ENCODE measurements at regions not wholly inside any gene's neighbourhood (a gene's known extent, or its start where the extent isn't known, plus 50 kb on each side); places are given as distances from the start of the nearest gene placed in this dataset.

DNA sequence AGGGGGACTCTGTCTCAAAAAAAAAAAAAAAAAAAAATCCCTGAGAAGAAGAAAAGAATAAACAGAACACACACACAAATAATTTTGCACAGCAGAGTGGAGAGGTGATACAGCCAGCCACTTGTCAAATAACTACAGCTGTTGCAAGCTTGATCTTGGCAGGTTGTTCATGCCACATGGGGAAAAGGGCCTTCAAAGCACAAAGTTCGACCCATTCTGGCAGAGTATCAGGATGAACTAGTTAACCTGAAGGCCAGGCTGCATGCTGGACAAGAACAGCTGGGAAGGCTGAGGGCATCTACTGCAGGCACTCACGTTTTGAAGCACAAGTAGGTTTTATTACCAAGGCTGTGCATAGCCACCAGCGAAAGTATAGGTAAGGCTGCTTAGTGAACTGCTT, 104.1 kb downstream of the KCTD15 start:
- no peak for DNase-seq (ENCODE audit: low spot score)

DNA sequence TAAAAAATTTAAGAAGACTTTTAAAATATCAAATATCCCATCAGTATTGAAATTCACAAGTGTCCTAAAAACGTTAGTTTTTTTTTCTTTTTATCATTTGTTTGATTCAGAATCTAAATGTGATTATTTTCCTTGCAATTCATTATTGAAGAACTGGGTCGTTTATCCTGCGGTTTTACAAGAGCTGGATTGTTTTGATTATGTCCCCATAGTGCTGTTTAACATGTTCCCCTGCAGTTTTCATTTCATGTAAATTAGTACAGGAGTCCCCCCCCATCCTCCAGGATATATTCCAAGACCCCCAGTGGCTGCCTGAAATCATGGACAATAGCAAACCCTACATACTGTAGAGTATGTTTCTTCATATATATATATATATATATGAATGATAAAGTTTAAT, 105.7 kb downstream of the KCTD15 start:
- no peak for DNase-seq (ENCODE audit: low spot score)

DNA sequence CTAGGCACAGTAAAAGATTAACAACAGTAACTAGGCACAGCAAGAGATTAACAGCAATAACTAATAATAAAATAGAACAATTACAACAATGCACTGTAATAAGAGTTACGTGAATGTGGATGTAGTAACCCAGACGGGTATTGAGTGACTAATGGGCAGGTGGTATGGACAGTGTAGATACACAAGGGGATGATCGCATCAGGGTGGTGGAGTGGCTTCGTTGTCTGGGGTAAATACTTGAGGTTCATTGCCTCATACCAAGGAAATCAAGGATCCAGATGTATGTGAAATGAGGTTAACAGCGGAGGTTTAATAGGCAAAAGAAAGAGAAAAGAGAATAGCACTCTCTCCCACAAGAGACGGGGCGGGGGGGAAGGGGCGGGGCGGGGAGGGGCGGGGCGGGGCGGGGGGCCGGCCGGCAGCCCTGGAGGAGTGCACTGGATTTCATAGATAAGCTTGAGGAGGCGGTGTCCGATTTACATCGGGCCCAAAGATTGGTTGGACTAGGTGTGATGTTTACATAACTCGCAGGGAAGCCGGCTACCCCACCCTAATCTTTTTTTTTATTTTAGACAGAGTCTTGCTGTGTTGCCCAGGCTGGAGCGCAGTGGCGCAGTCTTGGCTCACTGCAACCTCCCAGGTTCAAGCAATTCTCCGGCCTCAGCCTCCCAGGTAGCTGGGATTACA, 106.3 kb downstream of the KCTD15 start:
- DNase-seq (ENCODE audit: low spot score) = no peak

DNA sequence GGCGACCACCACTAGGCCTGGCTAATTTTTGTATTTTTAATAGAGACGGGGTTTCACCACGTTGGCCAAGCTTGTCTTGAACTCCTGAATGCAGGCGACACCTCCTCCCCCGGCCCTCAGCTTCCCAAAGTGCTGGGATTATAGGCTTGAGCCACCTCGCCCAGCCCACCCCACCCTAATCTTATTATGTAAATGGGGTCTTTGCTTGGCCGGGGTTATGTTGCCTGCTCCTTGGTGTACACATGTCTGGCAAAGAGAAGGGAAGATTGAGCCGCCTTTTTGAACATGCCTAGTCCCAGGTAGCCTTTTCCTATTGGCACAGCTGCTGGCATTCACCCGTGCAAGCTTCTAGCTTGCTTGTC, 106.8 kb downstream of the KCTD15 start:
- DNase-seq (ENCODE audit: low spot score) = no peak

DNA sequence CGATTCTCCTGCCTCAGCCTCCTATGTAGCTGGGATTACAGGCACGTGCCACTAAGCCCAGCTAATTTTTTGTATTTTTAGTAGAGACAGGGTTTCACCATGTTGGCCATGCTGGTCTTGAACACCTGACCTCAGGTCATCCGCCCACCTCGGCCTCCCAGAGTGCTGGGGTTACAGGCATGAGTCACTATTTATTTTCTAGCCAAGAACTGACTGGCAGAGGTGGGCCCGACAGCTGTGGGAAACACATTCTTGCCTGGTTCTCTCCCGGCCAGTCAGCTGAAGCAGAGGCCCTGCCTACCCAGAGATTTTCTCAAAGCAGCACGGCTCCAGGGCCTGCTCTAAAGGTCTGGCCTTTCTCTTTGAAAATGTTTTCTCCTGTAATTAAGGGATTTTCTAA, 108.0 kb downstream of the KCTD15 start:
- no peak for DNase-seq (ENCODE audit: low spot score)

DNA sequence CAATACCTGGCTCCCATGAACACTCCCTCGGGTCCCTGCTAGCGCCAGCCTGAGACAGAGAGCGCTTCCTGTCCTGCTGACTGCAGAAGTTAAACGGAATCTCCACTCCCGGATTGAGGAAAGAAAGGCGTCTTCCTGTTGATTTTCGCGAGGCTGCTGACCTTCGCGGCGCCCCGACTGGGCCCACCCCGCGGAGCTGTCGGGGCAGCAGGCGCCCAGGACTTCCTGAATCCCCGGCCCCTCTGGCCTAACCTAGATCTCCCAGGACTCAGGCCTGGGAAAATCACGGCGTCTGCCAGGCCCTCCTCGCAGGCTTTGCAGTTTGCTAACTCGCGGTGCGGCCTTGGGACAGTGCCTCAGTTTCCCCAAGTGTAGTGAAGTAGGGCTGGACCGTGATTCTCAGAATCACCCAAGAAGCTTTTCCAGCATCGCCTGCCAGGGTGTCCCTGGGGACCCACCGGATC, 108.8 kb downstream of the KCTD15 start:
- no peak for DNase-seq (ENCODE audit: low spot score)

DNA sequence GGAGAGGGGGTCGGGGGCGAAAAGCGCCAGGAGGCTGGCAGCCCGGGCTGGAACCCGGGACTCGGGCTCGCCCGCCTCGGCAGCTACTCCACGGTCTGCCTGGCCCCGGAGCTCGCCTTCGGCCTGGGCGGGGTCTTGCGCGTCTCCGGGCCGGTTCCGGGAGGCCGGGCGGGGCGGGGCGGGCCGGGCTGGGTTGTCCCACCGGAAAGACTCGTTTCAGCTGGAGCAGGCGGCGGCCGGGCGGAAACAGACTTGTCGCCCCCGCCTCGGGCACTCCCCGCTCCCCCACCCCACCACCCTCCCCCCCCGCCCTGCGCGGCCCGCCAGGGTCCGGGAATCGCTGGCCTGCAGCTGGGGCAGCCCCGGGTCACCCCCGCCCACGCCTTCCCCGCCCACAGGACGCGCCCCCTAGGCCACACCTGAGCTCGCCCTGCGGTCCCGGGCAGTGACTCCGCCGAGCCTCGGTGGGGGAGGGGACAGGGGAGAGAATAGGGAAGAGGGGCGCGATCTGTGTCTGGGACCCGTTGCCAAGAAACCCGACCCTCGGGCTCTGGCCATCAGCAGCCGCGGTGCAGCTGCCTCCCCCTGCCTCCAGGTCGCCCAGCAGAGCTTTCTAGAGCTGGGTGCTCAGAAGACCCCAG, 109.4 kb downstream of the KCTD15 start:
- no peak for DNase-seq (ENCODE audit: low spot score)

DNA sequence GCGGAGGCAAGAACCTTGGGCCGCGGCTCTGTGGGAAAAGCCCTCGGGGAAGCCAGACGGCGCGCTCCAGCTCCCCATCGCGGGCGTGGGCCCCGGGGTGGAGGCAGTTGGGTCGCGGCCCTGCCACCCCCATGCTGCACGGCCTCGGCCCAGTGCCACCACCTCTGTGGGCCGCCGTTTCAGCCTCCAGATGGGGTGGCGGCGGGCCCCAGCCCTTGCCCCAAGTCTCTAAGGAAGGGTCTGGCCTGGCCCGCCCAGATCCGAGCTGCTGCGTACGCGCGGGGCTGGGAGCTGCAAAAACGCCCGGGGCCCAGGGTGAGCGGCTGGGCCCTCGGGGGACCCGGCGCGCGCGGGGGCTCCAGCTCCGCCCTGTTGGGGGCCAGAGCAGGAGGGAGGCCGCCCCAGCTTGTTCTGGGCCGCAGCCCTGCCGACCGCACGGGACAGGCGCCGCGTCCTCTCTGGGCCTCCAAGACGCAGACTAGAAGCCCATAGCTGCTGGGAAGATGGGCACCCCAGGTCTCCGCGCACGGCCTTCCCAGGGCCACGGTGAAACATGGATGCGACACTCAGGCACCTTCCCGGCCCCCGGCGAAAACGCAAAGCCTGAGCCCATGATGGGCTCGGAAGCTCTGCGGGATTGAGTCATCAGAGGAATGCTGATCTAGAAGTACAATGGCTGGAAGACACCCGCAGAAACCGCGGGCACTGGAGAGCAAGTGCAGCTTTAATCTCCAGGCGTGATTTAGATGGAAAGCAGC, 110.1 kb downstream of the KCTD15 start:
- no peak for DNase-seq (ENCODE audit: low spot score)

DNA sequence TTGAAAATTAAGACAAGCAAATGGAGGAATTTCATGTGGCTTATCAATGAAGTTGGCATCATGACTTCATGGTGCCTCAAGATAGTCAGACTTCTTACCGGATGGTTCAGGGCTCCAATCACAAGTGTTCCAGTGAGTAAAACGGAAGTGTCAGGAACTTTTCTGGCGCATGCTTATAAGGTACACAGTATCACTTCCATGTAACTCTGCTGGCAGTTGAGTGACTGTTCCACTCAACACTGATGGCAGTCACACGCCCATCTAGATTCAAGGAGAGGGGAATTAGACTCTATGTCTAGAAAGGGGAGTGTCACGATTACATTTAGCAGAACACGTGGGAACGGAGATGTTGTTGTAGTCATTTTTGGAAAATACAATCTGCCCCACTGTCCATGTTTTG, 114.3 kb downstream of the KCTD15 start:
- DNase-seq (ENCODE audit: low spot score) = no peak

DNA sequence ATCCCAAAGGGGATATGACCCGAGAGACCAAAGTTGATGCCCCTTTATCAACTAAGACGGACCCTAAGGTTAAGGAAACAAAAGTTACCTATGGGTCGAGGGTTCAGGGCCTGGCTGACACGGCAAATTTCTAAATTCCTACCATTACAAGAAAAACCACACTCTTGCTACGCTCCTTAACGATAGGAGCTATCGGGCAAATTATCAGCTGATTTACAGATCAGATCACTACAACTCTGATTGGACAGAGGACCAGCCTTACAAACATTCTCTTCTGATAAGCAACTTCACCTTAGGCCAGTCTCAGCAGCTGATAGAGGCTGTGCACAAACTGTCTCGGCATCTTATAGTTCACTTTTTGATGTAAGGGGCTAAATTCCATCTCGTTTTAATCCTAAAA, 117.9 kb downstream of the KCTD15 start:
- no peak for DNase-seq (ENCODE audit: low spot score)

DNA sequence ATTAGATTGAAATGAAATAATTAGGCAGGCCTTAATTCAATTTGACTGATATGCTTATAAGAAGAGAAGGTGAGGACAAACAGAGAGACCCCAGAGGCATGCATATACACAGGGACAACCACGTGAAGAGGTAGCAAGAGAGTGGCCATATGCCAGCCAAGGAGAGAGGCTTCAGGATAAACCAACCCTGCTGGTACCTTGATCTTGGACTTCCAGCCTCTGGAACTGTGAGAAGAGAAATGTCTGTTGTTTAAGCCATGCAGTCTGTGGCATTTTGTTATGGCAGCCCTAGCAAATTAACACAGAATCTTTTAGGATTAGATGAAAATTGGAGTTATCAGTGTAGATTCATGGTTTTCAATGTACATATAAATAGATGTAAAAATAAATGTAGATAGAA, 120.1 kb downstream of the KCTD15 start:
- no peak for DNase-seq (ENCODE audit: low spot score)

DNA sequence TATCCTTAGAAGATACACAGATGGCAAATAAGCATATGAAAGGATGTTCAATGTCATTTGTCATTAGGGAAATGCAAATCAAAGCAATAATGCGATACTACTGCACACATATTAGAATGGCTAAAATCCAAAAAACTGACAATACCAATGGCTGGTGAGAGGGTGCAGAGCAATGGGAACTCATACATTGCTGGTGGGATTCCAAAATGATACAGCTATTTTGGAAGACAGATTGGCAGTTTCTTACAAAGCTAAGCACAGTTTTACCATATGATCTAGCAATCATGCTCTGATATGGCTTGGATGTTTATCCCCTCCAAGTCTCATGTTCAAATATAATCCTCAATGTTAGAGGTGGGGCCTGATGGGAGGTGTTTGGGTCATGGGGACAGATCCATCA, 122.6 kb downstream of the KCTD15 start:
- no peak for DNase-seq (ENCODE audit: low spot score)

DNA sequence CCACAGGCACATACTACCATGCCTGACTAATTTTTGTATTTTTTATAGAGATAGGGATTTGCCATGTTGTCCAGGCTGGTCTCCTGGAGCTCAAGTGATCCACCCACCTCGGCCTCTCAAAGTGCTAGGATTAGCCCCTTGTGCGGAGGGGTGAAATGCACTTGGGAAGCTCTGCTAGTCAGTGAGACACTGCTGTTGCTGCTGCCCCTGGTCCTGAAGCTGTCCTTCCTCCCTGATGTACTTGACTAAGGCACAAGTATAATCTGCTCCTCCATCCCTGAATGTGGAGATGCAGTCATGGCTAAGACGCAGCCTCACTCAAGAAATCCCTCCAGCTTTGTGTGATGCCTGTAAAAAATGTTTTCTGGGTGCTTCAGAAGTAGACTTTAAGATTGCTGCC, 124.5 kb downstream of the KCTD15 start:
- DNase-seq (ENCODE audit: low spot score) = no peak

DNA sequence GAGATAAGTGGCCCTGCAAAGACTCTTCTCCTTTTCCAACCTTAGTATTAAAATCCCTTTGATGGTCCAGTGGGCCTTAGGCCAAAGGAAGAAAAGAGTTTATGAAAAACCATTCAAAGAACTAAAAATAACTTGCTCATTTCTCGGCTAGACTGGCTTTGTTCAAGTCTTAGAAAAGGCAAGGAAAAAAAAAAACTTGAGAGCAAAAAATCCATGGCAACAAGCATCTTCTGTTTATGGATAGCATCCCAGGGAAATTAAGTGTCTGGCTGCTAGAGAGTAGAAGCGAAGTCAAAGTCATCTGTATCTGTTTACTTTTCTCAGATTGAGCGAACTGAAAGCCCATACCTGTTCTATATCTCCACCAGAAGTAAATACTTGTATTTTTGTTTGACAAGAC, 129.6 kb downstream of the KCTD15 start:
- DNase-seq (ENCODE audit: low spot score) = no peak

DNA sequence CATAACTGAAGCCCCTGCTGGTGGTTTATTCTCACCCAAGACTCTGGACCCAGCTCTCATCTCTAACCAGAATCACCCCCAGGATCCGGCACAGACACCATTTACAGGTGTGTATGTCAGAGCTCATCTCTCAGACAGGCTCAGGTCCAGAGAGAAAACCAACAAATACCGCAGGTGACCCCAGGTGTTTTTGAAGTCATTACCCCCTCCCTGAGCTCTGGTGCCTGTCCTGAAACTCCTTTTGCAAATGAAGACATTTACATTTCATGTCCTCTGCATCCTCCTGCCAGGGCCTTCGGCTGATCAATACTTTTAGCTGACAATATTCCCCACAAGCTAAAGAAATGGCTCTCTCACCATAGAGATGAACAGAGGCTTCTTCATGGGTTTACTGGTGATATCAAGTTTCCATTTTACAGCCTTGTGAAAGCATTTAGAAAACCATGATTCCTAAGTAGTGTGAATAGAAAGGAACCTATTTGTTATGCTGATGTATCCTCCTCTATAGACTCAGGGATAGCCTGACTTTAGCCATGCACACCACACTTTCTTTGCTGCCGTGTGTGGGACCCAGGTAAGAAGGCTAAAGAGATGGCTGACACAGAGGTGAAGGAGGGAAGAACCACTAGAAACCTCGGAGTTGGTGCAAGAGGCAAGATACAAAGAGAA, 131.3 kb downstream of the KCTD15 start:
- DNase-seq (ENCODE audit: low spot score) = no peak

DNA sequence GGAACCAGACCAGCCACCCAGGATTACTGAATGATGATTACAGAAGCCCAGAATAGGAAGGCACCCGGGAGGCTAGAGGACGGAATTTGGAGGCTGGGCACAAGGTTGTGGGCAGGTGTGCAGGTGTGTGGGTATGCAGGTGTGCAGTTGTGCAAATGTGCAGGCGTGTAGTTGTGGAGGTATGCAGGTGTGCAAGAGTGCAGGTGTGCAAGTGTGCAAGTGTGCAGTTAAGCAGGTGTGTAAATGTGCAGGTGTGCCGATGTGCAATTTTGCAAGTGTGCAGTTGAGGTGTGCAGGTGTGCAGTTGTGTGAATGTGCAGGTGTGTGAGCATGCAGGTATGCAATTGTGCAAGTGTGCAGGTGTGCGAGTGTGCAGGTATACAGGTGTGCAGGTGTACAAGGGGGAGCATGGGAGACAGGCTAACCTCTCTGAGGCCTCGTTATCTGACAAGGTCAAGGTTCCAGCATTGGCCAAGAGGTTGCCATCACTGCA, 131.8 kb downstream of the KCTD15 start:
- no peak for DNase-seq (ENCODE audit: low spot score)

DNA sequence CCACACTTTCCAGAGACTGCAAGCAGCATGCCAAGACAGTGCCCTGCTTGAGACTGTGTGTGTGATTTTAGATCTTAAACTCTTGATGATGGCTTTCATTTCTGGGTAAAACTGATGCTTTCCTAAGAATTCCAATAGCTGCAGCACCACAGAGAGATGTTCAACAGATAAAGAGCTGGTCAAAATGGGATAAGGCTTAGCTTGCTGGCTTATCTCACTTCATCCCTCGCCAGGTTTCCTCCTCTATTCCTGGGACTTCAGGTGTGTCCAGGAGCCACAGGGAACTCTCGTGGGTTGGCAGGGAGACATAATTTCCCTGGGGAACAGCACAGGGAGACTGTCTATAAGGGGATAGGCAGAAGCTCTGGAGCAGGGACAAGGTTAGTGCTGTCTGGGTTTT, 137.3 kb downstream of the KCTD15 start:
- DNase-seq (ENCODE audit: low spot score) = no peak

DNA sequence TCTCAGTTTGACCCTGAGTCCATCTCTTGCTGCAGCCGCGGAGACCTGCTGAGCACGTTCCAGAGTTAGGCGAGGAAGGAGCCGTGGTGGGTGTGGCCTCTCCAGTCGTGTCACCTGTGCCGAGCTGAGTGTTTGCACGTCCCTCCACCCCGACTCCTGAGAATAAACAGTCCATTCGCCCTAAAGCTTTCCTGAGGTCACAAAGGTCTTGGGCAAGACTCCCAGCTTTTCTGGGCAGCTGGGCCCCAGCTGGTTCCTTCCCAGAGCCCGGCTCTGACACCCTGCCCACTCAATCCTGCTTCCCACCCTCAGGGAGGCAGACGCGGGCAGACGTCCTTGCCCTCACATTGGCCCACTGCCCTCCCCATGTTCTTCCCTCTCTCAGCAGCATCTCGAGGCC, 142.2 kb downstream of the KCTD15 start:
- DNase-seq (ENCODE audit: low spot score) = no peak

DNA sequence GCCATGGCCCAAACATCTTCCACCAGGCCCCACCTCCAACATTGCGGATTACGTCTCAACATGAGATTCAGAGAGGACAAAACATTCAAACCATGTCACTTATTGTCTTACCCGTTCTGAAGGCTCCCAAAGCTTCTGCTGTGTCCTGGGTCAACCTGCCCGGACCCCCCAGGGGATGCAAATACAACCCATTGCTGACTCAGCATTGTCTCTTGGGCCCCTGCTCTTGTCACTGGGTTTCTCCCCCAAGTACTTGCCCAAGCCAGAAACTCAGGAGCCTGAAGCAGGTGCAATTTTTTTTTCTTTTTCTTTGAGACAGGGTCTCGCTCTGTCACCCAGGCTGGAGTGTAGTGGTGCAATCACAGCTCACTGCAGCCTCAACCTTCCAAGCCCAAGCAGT, 144.5 kb downstream of the KCTD15 start:
- no peak for DNase-seq (ENCODE audit: low spot score)

DNA sequence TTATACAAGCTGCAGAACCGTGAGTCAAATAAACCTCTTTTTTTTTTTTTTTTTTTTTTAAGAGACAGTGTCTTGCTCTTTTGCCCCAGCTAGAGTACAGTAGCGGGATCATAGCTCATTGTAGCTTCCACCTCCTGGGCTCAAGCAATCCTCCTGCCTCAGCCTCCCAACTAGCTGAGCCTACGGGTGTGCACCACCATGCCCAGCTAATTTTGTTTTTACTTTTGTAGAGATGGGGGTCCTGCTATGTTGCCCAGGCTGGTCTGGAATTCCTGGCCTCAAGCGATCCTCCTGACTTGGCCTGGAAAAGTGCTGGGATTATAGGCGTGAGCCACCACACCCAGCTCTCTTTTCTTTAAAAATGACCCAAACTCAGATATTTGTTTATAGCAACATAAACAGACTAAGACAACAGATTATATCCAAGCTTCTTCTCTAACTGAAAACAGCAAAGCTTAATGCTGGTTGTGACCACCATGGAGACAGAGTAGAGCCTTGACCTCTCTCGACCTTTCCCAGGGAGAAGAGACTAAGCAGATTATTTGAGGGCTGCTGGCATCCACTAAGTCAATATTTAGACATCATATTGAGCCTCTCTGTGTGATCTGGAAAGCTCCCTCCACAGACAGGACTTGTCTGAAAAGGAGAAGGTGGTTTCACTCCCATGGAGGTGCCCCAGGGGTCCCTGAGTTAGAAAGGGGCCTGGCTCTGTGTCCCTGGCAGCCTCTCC, 150.0 kb downstream of the KCTD15 start:
- no peak for DNase-seq (ENCODE audit: low spot score)

DNA sequence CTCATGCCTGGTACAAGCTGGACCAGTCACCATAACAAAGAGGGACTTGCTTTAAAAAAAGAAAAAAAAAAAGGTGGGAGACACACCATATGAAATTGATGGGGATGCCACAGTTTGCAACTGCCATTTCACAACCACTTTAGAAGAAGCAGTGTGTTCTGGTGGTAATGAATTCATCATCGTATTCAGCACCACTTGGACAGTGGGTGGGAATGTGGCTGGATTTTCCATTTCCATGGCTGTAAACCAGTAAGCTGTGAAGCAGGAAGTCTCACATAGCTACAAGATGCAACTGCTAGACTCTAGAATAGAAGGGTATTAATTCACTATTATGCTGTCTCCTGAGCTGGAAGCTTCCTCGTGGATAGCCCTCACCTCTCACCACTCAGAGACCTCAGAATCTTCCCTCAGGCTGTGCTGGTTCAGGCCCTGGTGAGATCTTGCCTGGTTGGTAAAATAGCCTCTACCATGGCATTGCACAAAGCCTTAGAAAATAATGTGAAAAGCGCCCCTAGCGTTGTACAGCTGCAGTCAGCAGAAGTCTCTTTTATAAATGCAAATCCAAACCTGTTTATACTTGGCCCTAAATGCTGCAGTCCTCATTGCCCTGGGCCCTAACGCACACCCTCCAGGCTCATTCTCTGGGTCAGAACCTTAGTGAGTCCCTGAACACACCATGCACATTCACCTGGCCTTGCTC, 150.7 kb downstream of the KCTD15 start:
- DNase-seq (ENCODE audit: low spot score) = no peak
